ENCODE measurements at regions not wholly inside any gene's neighbourhood (a gene's known extent, or its start where the extent isn't known, plus 50 kb on each side); places are given as distances from the start of the nearest gene placed in this dataset.
"Not testable (repeated sequence)": the region's sequence is repeated elsewhere in the genome, so short reads cannot be mapped to it uniquely, and the experiment has no call there.

DNA sequence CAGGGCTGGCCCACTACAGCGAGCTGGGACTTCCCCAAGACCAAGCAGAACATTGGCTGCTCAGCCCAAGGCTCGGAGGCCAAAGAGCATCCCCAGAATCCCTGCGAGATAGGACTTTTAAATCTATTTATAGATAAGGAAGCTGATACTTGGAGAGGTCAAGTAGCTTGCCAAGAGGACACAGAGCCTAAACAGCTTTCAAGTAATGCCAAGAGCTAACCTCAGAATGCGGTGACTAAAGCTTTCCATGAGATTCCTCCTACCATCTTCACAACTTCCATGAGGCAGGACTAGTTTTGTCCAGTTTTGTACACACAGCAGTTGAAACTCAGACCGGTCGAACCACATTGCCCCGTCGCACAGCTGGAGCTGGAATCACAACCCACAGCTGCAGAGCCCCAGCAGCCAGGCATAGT, 168.1 kb upstream of the TOP1 start:
- Histone ChIP-seq H3K4me3 (ENCODE audit: low read length) (no peak overlapping the region), H3K27ac (ENCODE audit: low read length) (no peak overlapping the region), H3K4me1 (ENCODE audit: control insufficient read depth, insufficient read depth, low read length) (peaks cover 3% of the 10 kb centered on the region), H3K9me3 (ENCODE audit: control insufficient read depth, low read length) (no peaks in the 10 kb centered on the region), H3K27me3 (ENCODE audit: control insufficient read depth, insufficient read depth) (no peaks in the 10 kb centered on the region)
- 80% methylated on average over 8 of the region's 8 CpGs for WGBS
- DNase-seq (no peak), ATAC-seq (peak in 1 of 2 donors; percentile 12)
- intact Hi-C loops (cut with DNase I) = no loop called here

DNA sequence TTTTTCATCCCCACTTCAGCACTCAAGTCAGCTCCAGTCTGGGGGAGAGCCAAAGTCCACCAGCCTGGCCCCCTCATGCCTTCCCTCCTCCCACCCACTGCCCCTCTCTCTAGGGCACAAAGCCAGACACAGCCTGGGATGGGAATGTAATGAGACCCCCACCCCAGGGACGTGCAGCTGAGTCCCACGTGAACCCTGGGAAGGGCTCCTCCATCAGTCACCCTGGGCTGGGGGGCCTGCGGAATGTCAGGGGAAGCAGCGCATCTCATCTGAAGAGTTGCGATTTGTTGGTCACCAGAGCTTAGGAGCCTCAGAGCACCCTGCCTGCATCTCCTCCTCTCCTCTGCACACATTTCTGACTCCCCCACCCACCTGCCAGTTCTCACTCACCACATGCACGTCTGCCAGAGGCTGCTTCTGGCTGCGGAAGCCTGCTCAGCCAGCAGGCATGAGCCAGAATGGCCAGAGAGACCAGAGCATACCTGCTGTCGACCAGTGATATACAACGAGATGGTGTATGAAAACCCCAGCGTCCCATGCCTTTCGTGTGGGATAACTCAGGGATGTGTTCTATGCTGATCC, 167.1 kb upstream of the TOP1 start:
- Histone ChIP-seq H3K27ac (ENCODE audit: low read length) (no peak overlapping the region), H3K27me3 (ENCODE audit: control insufficient read depth, insufficient read depth) (no peaks in the 10 kb centered on the region), H3K4me1 (ENCODE audit: control insufficient read depth, insufficient read depth, low read length) (peaks cover 4% of the 10 kb centered on the region), H3K9me3 (ENCODE audit: control insufficient read depth, low read length) (no peaks in the 10 kb centered on the region), H3K4me3 (ENCODE audit: low read length) (no peak overlapping the region)
- intact Hi-C loops (cut with DNase I) = no loop called here
- 79% methylated on average over 11 of the region's 11 CpGs for WGBS
- no peak for ATAC-seq
- no peak for DNase-seq

DNA sequence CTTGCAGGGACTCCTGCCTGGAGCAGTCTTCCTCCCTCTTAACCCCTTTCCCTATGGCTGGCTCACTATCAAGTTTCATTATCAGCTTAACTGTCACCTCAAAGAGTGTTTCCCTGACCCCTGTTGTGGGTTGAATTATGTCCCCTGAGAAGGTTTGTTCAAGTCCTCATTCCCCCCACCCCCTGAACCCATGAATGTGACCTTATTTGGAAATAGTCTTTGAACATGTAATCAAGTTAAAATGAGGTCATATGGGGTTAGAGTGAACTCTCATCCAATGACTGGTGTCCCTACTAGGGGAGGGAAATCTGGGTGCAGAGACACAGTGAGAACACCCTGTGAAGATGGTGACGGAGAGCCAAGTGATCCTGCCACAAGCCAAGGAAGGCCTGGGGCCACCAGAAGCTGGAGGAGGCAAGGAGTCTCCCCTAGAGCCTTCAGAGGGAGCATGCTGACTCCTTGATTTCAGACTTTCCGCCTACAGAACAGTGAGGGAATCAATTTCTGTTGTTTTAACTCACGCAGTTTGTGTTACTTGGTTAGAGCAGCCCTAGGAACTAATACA, 165.2 kb upstream of the TOP1 start:
- ATAC-seq (no peak), DNase-seq (no peak)
- intact Hi-C loops (cut with DNase I) = no loop called here
- Histone ChIP-seq H3K4me3 (ENCODE audit: low read length) (no peak overlapping the region), H3K4me1 (ENCODE audit: control insufficient read depth, insufficient read depth, low read length) (peaks cover 4% of the 10 kb centered on the region), H3K27ac (ENCODE audit: low read length) (no peak overlapping the region), H3K27me3 (ENCODE audit: control insufficient read depth, insufficient read depth) (no peaks in the 10 kb centered on the region), H3K9me3 (ENCODE audit: control insufficient read depth, low read length) (no peaks in the 10 kb centered on the region)
- WGBS = 83% methylated on average over 3 of the region's 3 CpGs

DNA sequence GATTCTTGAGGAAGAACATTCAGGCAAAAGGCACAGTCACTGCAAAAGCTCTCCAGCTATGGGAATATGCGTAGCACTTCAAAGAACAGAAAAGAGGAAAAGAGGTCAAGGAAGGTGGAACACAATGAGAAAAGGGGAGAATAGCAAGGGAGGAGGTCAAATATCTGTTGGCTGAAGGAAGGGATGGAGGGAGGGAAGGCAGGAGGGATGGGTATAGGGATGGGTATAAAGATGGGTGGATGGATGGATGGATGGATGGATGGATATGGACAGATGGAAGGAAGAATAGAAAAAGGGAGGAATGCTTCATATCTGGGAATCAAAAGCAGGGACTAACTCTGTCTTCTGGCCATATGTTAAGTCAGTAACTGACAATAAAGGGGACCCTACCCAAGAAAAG, 164.2 kb upstream of the TOP1 start:
- no peaks in the 10 kb centered on the region for H3K9me3 ChIP-seq (ENCODE audit: control insufficient read depth, low read length)
- intact Hi-C loops (cut with DNase I) = no loop called here
- H3K4me3 ChIP-seq (ENCODE audit: low read length) = no peak overlapping the region
- DNase-seq (no peak), ATAC-seq (no peak)
- no peaks in the 10 kb centered on the region for H3K27me3 ChIP-seq (ENCODE audit: control insufficient read depth, insufficient read depth)
- 94% methylated on average over 1 of the region's 1 CpG for WGBS
- H3K27ac ChIP-seq (ENCODE audit: low read length) = no peak overlapping the region
- H3K4me1 ChIP-seq (ENCODE audit: control insufficient read depth, insufficient read depth, low read length) = peaks cover 4% of the 10 kb centered on the region

DNA sequence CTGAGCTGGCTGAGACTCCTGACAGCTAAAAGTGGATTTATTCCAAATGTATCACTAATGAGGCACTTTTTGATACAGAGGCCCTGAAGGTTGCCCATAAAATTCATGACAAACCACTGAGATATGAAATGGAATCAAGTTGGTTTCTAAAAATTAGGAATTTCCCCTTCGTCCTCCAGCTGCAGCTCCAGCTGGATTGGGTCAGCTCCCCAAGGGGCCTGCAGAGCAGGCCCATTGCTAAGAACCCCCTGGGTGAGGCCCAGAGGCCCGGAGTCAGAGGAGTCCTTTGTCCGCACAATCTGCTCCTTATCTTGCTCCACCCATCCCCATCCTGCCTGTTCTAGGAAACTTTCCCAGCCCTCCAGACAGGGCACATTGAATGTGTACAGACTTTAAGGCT, 163.5 kb upstream of the TOP1 start:
- ATAC-seq (peak; percentile 53 to 89), DNase-seq (peak; percentile 63 to 82 (median 79))
- Histone ChIP-seq H3K9me3 (ENCODE audit: control insufficient read depth, low read length) (no peaks in the 10 kb centered on the region), H3K4me3 (ENCODE audit: low read length) (no peak overlapping the region), H3K4me1 (ENCODE audit: control insufficient read depth, insufficient read depth, low read length) (peaks cover 4% of the 10 kb centered on the region), H3K27ac (ENCODE audit: low read length) (no peak overlapping the region), H3K27me3 (ENCODE audit: control insufficient read depth, insufficient read depth) (no peaks in the 10 kb centered on the region)
- intact Hi-C loops (cut with DNase I) = no loop called here
- 43% methylated on average over 3 of the region's 3 CpGs for WGBS

DNA sequence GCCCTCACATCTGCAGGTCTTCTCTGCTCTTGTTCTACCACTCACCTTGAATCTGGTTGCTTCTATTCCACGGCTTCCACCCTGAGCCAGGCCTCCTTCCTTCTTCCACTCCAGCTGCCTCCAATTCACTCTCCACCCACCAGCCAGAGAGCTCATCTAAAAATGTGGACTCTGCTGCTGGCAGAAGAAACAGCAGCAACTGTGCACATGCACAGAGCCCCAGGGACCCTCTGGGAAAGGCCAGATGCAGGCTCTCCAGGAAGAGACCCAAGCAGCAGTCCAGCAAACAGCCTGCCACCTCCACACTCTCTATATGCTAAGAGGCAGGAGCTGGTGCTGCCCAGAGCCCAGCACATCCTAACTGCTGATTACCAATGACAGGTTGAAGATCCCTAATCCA, 162.6 kb upstream of the TOP1 start:
- WGBS = 39% methylated on average over 1 of the region's 1 CpG
- intact Hi-C loops (cut with DNase I) = no loop called here
- H3K4me1 ChIP-seq (ENCODE audit: control insufficient read depth, insufficient read depth, low read length) = peaks cover 4% of the 10 kb centered on the region
- ATAC-seq (no peak), DNase-seq (peak in 1 of 3 donors; percentile 59)
- H3K9me3 ChIP-seq (ENCODE audit: control insufficient read depth, low read length) = no peaks in the 10 kb centered on the region
- no peaks in the 10 kb centered on the region for H3K27me3 ChIP-seq (ENCODE audit: control insufficient read depth, insufficient read depth)
- H3K4me3 ChIP-seq (ENCODE audit: low read length) = no peak overlapping the region
- no peak overlapping the region for H3K27ac ChIP-seq (ENCODE audit: low read length)

DNA sequence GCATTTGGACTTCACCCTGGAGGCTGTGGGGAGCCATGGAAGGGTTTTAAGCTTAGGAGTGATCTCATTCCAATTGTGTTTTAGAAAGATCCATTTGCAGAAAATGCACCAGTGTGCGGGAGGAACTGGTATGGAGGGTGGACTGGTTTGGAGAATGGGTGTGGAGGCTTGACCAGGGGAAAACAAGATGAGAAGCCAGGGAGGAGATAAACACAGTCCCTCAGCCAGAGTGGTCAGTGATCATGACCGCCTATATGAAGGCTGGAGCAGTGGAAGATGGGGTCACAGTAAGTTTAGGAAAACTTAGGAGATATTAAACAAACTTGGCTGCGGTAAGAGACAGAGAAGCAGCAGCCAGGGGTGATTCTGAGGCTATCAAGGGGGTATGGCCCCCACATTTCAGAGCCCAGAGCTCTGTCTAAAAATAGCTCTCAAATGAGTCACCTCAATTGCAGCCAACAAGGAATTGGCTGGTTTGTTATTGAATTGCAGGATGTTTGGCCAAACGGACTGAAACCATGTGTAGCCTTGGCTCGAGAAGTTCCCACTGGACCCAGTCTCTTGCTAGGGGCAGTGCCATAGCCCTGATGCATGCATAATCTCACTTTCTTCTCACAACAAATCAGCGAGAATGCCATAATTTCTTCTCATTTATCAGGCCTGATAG, 159.9 kb upstream of the TOP1 start:
- ATAC-seq (peak; percentile 80 to 93), DNase-seq (peak; percentile 60 to 75 (median 74))
- Histone ChIP-seq H3K27ac (ENCODE audit: low read length) (peak overlapping the region; percentile 25), H3K9me3 (ENCODE audit: control insufficient read depth, low read length) (peaks cover 1% of the 10 kb centered on the region), H3K27me3 (ENCODE audit: control insufficient read depth, insufficient read depth) (no peaks in the 10 kb centered on the region), H3K4me1 (ENCODE audit: control insufficient read depth, insufficient read depth, low read length) (peaks cover 4% of the 10 kb centered on the region), H3K4me3 (ENCODE audit: low read length) (no peak overlapping the region)
- intact Hi-C loops (cut with DNase I) = no loop called here
- WGBS = 36% methylated on average over 6 of the region's 6 CpGs

DNA sequence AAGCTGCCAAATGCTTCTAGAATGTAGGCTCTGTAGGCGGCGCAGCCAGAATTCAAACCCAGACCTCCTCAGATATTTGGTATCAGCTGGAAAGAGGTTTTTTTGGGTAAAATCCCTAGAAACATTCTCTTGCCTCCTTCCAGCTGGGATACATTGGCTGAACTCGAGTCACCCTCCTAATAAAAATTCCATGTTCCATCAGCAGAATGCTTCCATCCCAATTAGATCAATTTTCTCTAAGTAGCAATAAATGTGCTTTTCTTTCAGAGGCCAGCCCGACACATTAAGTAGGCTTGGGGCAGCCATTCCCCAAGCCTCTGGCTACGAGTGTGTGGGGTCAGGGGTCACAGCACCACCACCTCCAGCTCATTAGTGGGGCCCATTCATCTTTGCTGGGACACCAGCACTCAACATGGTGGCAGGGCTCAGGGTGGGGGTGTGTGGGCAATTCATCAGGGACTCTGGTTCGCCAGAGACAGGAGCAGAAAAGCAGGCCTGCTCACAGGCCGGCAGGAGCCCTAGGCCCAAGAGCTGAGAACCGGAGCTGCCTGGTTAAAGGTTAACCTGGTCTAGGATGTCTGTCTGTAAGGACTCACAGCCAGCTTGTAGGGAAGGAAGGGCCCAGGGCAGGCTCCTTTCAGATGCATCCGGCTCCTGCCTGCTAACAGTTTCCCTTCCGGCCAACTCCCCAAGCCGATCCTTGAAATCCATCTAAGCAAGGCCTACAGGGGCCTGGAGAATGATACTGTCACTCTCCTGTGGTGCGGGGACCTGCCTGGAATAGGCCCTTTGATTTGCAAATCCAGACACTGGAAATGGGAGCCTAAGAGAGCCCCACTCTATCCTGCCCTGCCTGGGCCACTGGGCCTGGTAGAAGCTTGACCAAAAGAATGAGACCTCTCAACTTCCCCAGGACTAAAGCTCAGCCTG, 159.1 kb upstream of the TOP1 start:
- peaks cover 1% of the 10 kb centered on the region for H3K9me3 ChIP-seq (ENCODE audit: control insufficient read depth, low read length)
- no peak overlapping the region for H3K27ac ChIP-seq (ENCODE audit: low read length)
- peaks cover 4% of the 10 kb centered on the region for H3K4me1 ChIP-seq (ENCODE audit: control insufficient read depth, insufficient read depth, low read length)
- no peaks in the 10 kb centered on the region for H3K27me3 ChIP-seq (ENCODE audit: control insufficient read depth, insufficient read depth)
- DNase-seq (peak in 1 of 3 donors; percentile 49), ATAC-seq (no peak)
- WGBS = 68% methylated on average over 12 of the region's 12 CpGs
- H3K4me3 ChIP-seq (ENCODE audit: low read length) = no peak overlapping the region
- intact Hi-C loops (cut with DNase I) = no loop called here

DNA sequence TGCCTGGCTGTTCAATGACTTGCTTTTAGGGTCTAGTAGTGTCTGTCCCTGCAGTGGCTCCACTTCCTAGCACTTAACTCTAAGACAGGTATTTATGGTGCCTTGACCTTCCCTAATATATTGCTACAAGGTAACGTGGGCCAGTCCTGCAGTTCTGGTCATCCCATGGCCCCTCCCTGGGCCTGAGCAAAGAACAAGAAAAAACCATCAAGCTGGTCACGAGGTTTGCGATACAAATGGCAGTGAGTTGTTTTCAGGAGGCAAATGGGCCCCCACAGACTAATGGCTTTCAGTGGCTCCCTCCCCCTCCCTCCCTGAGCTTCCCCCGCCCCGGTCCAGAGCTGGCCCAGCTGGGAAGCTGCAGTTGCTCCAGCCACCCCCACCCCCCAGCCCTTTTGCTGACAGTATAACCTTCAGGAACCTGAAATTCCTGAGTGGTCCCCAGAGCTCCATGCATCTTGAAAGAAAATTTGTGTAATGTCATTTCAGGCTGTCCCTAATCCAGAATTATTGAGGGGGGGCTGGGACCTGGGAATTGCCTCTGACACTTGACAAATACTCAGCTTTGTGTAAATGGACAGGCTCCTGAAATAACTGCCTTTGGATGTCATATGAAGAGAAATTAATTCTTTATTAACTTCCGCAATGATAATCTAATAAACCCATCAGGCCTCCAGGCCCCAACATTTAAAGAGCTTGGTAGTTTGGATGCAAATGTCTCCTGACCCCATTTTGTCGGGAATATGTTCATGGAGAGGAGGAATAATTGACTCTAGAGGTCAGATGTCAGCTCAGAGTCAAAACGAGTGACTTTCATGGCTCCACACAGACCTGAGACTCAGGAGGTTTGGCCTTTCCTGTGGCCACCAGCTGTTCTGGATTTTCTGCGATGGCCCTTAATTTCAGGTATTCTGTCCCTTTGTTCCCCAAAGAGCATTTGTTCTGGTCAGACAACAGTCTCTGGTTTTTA, 153.2 kb upstream of the TOP1 start:
- Histone ChIP-seq H3K4me3 (ENCODE audit: low read length) (no peak overlapping the region), H3K9me3 (ENCODE audit: control insufficient read depth, low read length) (peaks cover 1% of the 10 kb centered on the region), H3K27me3 (ENCODE audit: control insufficient read depth, insufficient read depth) (no peaks in the 10 kb centered on the region), H3K4me1 (ENCODE audit: control insufficient read depth, insufficient read depth, low read length) (no peaks in the 10 kb centered on the region), H3K27ac (ENCODE audit: low read length) (no peak overlapping the region)
- intact Hi-C loops (cut with DNase I) = no loop called here
- DNase-seq (no peak), ATAC-seq (no peak)
- 73% methylated on average over 9 of the region's 9 CpGs for whole genome bisulfite sequencing

DNA sequence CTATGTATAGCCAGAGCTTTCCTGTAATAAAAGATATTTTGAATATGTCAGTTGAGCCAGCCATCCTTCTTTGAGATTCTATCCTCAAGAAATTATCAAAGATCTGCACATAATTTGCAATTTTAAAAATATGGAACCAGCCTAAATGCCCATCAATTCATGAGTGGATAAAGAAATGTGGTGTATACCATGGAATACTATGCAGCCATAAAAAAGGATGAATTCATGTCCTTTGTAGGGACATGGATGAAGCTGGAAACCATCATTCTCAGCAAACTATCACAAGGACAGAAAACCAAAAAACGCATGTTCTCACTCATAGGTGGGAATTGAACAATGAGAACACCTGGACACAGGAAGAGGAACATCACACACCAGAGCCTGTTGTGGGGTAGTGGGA, 150.5 kb upstream of the TOP1 start:
- H3K9me3 ChIP-seq (ENCODE audit: control insufficient read depth, low read length); H3K27me3 ChIP-seq (ENCODE audit: control insufficient read depth, insufficient read depth); intact Hi-C loops (cut with DNase I); ATAC-seq; DNase-seq; H3K4me3 ChIP-seq (ENCODE audit: low read length); H3K27ac ChIP-seq (ENCODE audit: low read length); H3K4me1 ChIP-seq (ENCODE audit: control insufficient read depth, insufficient read depth, low read length): not testable (repeated sequence)
- 95% methylated on average over 1 of the region's 1 CpG for WGBS
